ENCODE measurements at regions not wholly inside any gene's neighbourhood (a gene's known extent, or its start where the extent isn't known, plus 50 kb on each side); places are given as distances from the start of the nearest gene placed in this dataset.

DNA sequence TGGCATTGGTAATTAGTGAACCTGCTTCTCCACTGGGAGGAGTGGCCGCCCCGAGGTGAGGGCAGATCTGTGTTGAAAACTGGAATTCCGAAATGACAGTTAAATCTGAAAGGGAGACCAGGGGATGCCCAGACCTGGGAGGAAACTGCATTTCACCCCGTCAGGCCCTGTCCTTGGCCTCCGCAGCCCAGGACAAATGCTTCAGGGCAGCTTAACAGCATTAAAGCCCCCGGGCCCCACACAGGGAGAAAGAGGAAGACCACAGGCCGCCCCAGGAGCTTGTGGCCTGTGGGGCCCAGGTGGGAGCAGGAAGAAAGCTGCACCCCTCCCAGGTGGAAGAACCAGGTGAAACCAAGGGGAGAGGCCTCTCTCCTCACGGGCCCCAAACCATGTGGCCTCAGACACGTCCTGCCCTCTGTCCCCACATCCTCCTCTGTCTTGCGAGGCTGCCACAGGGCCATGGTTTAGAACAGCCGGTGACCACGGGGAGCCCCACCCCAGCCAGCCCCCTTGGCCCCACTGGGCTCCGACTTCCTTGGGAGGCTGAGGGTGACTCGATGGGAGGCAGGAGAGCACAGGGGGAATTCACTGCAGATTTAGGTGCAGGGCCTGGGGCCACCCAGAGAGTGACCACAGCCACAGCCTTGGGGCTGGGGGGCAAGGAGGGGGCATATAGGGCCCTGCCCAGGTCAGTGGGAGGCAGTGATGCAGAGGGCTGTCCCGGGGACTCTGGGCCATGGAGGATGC lies 265.4 kb downstream of the ADGRD1 start:
- H3K27ac ChIP-seq: no peak overlapping the region
- TF ChIP-seq ZFX (IDR thresholded peaks at IDR 0.05): no peak
- TF ChIP-seq, protein P1, sequence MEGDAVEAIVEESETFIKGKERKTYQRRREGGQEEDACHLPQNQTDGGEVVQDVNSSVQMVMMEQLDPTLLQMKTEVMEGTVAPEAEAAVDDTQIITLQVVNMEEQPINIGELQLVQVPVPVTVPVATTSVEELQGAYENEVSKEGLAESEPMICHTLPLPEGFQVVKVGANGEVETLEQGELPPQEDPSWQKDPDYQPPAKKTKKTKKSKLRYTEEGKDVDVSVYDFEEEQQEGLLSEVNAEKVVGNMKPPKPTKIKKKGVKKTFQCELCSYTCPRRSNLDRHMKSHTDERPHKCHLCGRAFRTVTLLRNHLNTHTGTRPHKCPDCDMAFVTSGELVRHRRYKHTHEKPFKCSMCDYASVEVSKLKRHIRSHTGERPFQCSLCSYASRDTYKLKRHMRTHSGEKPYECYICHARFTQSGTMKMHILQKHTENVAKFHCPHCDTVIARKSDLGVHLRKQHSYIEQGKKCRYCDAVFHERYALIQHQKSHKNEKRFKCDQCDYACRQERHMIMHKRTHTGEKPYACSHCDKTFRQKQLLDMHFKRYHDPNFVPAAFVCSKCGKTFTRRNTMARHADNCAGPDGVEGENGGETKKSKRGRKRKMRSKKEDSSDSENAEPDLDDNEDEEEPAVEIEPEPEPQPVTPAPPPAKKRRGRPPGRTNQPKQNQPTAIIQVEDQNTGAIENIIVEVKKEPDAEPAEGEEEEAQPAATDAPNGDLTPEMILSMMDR (conservative IDR thresholded peaks at IDR 0.05): no peak

DNA sequence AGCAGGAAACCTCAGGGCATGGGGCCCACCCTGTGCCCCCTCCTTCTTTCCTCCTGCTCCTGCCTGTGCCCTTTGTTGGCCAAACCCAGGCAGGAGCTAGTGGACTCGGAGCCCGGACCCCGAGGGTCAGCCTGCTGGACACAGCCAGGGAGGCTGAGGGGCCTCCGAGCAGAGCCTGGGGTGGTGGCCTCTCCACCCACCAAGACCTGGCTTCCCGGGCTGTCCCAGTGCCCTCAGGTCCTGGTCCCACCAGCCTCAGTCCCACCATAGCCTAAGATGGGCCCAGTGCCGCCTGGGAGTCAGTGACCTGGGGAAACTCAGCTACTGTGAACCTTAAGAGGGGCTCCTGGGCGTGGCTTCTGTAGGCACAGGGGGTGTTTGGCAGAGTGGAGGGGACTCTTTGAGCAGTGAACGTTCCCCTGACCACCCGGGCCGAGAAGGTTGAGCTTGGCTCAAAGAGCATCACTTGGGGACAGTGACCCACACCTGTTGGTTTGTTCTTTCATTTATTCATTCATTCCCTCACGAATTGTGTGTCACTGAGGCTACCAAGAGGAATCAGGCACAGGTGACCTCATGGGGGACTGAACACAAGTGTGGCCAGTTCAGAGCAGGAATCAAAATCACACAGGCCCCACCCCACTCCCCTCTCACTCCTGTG lies 266.1 kb downstream of the ADGRD1 start:
- H3K27ac ChIP-seq: no peak overlapping the region

DNA sequence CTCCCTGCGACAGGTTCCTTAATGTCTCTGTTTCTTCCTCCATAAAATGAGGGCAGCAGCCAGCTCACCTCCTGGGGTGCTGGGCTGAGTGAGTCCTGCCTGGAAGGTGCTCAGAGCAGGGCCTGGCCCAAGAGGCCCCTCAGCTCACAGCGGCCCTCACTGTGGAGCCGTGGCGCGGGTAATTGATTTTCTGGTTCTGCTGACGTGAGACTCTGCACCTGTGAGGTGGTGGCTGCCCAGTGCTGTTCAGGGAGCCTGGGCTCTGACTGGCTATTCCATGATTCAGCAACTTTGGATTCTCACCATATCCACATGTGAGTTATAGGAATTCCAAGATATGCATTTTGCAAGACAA lies 266.6 kb downstream of the ADGRD1 start:
- TF ChIP-seq, protein P1 (conservative IDR thresholded peaks at IDR 0.05): no peak
- TF ChIP-seq ZFX (IDR thresholded peaks at IDR 0.05): no peak
- H3K27ac ChIP-seq: no peak overlapping the region

More for the DNA sequence above, 266.1 kb downstream of the ADGRD1 start:
- TF ChIP-seq ZFX (IDR thresholded peaks at IDR 0.05): no peak
- TF ChIP-seq, protein P1 (conservative IDR thresholded peaks at IDR 0.05): no peak

DNA sequence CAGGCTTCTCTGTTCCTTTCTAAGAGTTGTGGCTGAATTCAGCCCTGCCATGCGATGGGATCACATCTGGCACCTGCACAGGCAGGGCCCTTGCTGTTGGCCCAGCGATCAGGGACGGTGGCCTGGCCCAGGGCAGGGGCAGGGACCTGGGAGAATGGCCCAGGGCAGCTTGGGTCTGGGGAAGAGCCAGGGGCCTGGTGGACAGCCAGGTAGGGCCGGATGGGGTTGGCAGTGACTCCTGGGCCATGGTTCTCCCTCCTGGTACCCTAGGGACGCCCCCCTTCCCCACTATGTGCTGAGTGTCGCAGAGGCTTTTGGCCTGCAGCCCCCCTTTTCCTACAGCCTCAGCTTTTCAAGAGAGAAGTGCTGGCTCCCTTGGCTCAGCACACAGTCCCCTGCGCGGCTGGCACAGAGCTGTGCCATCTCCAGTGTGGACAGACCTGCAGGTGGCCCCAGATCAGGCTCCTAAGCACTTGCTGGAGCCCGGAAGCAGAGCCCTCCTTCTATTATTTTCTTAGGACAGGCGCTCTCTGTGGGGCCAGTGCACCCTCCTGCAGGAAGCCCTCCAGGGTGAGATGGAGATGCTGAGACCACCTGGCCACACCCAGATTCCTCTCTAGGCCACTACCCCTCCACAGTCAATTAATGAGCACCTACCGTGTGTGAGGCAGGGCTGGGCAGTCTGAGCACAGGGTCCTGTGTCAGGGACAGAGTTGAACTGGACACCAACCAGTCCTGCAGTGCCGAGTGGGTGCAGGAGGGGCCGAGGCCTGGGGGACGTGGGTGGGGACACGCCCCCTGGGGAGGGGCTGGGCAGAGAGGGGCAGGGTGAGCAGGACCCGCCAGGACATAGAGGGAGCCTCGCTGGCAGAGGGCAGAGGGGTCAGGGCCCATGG lies 267.6 kb downstream of the ADGRD1 start:
- TF ChIP-seq ZFX (IDR thresholded peaks at IDR 0.05): no peak
- TF ChIP-seq, protein P1 (conservative IDR thresholded peaks at IDR 0.05): no peak
- H3K27ac ChIP-seq: no peak overlapping the region

DNA sequence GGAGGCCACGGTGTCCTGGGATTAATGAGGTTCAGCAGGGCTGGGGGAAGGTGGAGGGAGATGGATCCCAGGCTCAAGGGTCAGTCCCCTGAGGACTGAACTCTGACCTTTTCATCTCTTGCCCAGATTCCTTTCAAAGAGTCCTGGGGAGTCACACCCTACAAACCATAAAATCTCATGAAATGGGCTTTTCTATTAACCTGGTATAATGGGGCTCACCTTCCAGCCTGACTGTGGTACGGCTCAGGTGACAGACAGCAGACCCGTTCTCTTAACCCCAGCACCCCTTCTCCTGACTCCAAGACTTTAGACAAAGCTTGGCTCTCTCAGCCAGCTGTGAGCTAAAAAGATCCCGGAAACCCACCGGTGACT lies 268.2 kb downstream of the ADGRD1 start:
- H3K27ac ChIP-seq: no peak overlapping the region
- TF ChIP-seq, protein P1 (conservative IDR thresholded peaks at IDR 0.05): no peak
- TF ChIP-seq ZFX (IDR thresholded peaks at IDR 0.05): no peak

DNA sequence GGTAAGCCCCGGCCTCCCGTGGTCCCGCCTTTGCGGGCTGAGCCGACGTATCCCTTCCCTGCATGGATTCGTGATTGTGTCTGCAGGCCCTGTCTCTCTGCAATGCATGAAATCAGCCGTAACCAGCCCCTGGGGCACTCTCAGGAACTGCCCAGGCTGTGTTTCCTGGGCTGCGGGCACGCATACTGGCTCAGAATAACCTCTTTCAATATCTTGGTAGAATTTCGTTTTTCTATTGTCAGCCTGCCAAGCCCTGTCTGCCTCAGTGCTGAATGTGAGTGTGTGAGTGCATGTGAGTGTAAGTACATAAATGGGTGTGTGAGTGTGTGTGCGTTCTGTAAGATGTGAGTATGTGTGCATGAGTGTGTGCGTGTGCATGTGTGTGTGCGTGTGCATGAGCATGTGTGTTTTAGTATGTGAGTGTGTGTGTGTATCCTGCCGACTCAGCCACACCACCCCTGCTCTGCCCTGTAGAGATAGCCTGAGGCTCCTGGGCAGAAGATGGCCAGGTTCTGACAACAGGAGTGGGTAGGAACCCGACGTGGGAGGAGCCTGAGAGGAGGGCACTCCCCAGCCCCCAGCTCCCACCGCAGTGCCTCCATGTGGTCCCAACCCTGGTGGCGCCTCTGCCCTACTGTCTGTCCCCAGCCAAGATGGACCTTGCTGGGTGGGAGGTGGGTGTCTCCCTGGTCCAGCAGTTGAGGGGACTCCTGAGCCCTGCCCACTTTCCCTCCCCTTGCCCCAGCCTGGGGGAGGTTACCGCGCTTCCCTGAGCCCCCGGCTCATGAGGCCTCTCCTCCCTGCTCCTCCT lies 268.8 kb downstream of the ADGRD1 start:
- no peak overlapping the region for H3K27ac ChIP-seq
- TF ChIP-seq, protein P1 (conservative IDR thresholded peaks at IDR 0.05): no peak
- TF ChIP-seq ZFX (IDR thresholded peaks at IDR 0.05): no peak
